GM23338 (cell line): ENCODE measurements at regions not wholly inside any gene's neighbourhood (a gene's known extent, or its start where the extent isn't known, plus 50 kb on each side); places are given as distances from the start of the nearest gene placed in this dataset.

ENCODE experiments used
- ATAC-seq: fragments of 200-7000 bp; cut with Tn5 transposase; 3 replicates; pipeline ENCODE4 v1.9.1; 2020
- DNase-seq: peaks from one replicate; pipeline ENCODE4 v3.0.0-alpha.2; 2015; ENCODE audit warnings: low spot score
- H2AFZ ChIP-seq: fragments of 200-600 bp; sonication (generic); 2 replicates; pipeline ENCODE4 v1.8.0; 2016; ENCODE audit warnings: antibody characterized with exemption, mild to moderate bottlenecking, moderate library complexity
- H3F3A ChIP-seq: fragments of 200-600 bp; sonication (generic); replicated peaks from 2 replicates; pipeline ENCODE4 v1.8.0; 2017; ENCODE audit warnings: antibody characterized with exemption, mixed run types, low read depth
- H3K27ac ChIP-seq: fragments of 200-600 bp; sonication (generic); 2 replicates; pipeline ENCODE4 v1.6.1; 2016; ENCODE audit warnings: low read depth
- H3K27me3 ChIP-seq: fragments of 200-600 bp; sonication (generic); 2 replicates; pipeline ENCODE4 v1.8.0; 2016; ENCODE audit warnings: mild to moderate bottlenecking, mixed run types, moderate library complexity; ENCODE audit not compliant: insufficient read depth
- H3K36me3 ChIP-seq: fragments of 200-600 bp; sonication (generic); 2 replicates; pipeline ENCODE4 v1.8.0; 2016; ENCODE audit warnings: mild to moderate bottlenecking; ENCODE audit not compliant: insufficient read depth
- H3K4me1 ChIP-seq: fragments of 200-600 bp; sonication (generic); 2 replicates; pipeline ENCODE4 v1.8.0; 2016; ENCODE audit warnings: mild to moderate bottlenecking, moderate library complexity; ENCODE audit not compliant: insufficient read depth
- H3K4me2 ChIP-seq: fragments of 200-600 bp; sonication (generic); 2 replicates; pipeline ENCODE4 v1.7.1; 2017; ENCODE audit warnings: mixed run types
- H3K4me3 ChIP-seq: fragments of 200-600 bp; sonication (generic); 2 replicates; pipeline ENCODE4 v1.6.1; 2016; ENCODE audit warnings: mixed run types
- H3K79me2 ChIP-seq: fragments of 200-600 bp; sonication (generic); replicated peaks from 2 replicates; pipeline ENCODE4 v1.8.0; 2017; ENCODE audit warnings: mild to moderate bottlenecking; ENCODE audit not compliant: insufficient read depth
- H3K9me2 ChIP-seq: fragments of 200-600 bp; sonication (generic); 2 replicates; pipeline ENCODE4 v1.8.0; 2017; ENCODE audit not compliant: insufficient read depth
- H4K20me1 ChIP-seq: fragments of 200-600 bp; sonication (generic); replicated peaks from 2 replicates; pipeline ENCODE4 v1.8.0; 2017; ENCODE audit warnings: mild to moderate bottlenecking; ENCODE audit not compliant: insufficient read depth
- H3K27ac Mint-ChIP-seq: 2 replicates; pipeline ENCODE4 v1.8.0; 2020; ENCODE audit warnings: inconsistent platforms, mild to moderate bottlenecking, moderate library complexity, mixed read lengths
- H3K27me3 Mint-ChIP-seq: 3 replicates; pipeline ENCODE4 v1.8.0; 2022; ENCODE audit warnings: low read depth, mild to moderate bottlenecking, moderate library complexity, mixed read lengths, inconsistent platforms; ENCODE audit not compliant: insufficient read depth, poor library complexity
- H3K36me3 Mint-ChIP-seq: 3 replicates; pipeline ENCODE4 v1.8.0; 2021; ENCODE audit warnings: low read depth, mild to moderate bottlenecking, inconsistent platforms, moderate library complexity, mixed read lengths
- H3K4me1 Mint-ChIP-seq: 3 replicates; pipeline ENCODE4 v1.8.0; 2020; ENCODE audit warnings: mild to moderate bottlenecking, inconsistent platforms, mixed read lengths
- H3K4me3 Mint-ChIP-seq: 3 replicates; pipeline ENCODE4 v1.8.0; 2021; ENCODE audit warnings: moderate library complexity, mild to moderate bottlenecking, inconsistent platforms, mixed read lengths
- H3K9me3 Mint-ChIP-seq: 3 replicates; pipeline ENCODE4 v1.8.0; 2020; ENCODE audit warnings: moderate library complexity, mild to moderate bottlenecking, inconsistent platforms, mixed read lengths
- EZH2 ChIP-seq: fragments of 200-600 bp; sonication (generic); IDR thresholded peaks from one replicate; pipeline ENCODE4 v1.8.0; 2017; ENCODE audit warnings: antibody characterized with exemption, mild to moderate bottlenecking, low read depth; ENCODE audit not compliant: unreplicated experiment
- JUNB ChIP-seq: IDR thresholded peaks from one replicate; pipeline ENCODE4 v1.6.1; 2016; ENCODE audit warnings: antibody characterized with exemption; ENCODE audit not compliant: unreplicated experiment
- REST ChIP-seq: IDR thresholded peaks from one replicate; pipeline ENCODE4 v1.6.1; 2018; ENCODE audit warnings: antibody characterized with exemption; ENCODE audit not compliant: unreplicated experiment
- ZNF114 ChIP-seq: fragments of 250-450 bp; sonication (Bioruptor Pico); IDR thresholded peaks from 2 replicates; pipeline ENCODE4 v1.5.0; 2020; ENCODE audit warnings: mild to moderate bottlenecking, moderate library complexity
- ZNF331 ChIP-seq: fragments of 250-450 bp; sonication (Bioruptor Pico); IDR thresholded peaks from 2 replicates; pipeline ENCODE4 v1.5.0; 2020; ENCODE audit warnings: low read depth, mild to moderate bottlenecking, moderate library complexity
- ZNF462 ChIP-seq: fragments of 250-450 bp; sonication (Bioruptor Pico); IDR thresholded peaks from 2 replicates; pipeline ENCODE4 v1.5.0; 2020; ENCODE audit warnings: mild to moderate bottlenecking, moderate library complexity
- TF ChIP-seq, protein P1 (sequence below): IDR thresholded peaks from 2 replicates; pipeline ENCODE4 v1.6.1; 2016; ENCODE audit warnings: antibody characterized with exemption

- TF ChIP-seq ZNF331 (no peak), JUNB (no peak), EZH2 (no peak), REST (no peak)
Measured at GRCh38 chr5:179415291-179416060, 70.2 kb upstream of the ADAMTS2 start (continued).

DNA sequence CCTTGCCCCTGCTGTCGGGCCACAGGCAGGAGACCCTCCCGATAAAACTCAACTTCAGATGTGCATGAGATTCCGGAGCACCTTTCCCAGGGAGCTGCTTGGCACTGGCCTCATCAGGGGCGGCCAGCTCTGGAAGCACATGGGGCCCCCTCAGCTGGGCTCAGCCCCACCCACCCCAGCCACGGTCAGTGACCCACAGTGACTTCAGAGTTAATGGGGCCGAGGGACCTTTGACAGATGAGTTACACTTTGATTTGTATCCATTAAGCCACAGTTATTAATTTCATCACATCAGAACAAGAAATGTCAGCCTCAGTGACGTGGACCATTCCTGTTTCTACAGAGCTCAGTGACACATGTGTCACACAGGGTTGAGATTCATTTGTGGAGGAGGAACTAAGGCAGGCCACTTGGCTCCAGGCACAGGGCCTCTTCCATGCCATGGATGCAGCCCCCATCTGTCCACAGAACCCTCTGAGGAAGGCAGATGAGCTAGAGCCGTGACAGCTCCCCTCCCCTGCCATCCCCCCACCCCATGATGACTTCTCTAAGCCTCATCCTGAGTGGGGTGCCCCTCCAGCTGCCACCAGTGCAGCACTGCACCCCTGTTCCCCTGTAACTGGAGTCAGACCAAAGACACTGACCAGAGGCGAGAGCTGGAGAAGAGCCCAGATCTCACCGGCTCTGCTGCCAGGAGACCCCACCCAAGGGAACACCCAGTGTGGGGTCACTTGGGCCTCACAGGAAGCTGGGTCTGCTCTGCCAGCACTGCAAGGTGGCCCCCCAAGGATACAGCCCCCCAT is 69.4 kb upstream of the ADAMTS2 start:
- H2AFZ ChIP-seq: no peak overlapping the region
- H4K20me1 ChIP-seq: no peaks in the 10 kb centered on the region
- no peaks in the 10 kb centered on the region; the same call in 2 of the 3 replicates for H3K4me1 Mint-ChIP-seq
- H3K4me2 ChIP-seq: no peak overlapping the region
- TF ChIP-seq ZNF462 (CRISPR knock-in tag) (no peak), ZNF331 (no peak), ZNF114 (no peak)
- TF ChIP-seq, protein P1, sequence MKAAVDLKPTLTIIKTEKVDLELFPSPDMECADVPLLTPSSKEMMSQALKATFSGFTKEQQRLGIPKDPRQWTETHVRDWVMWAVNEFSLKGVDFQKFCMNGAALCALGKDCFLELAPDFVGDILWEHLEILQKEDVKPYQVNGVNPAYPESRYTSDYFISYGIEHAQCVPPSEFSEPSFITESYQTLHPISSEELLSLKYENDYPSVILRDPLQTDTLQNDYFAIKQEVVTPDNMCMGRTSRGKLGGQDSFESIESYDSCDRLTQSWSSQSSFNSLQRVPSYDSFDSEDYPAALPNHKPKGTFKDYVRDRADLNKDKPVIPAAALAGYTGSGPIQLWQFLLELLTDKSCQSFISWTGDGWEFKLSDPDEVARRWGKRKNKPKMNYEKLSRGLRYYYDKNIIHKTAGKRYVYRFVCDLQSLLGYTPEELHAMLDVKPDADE: no peak
- no peak for DNase-seq
- H3K4me1 ChIP-seq: no peaks in the 10 kb centered on the region
- no peak overlapping the region for H3K27ac ChIP-seq
- no peaks in the 10 kb centered on the region for H3K27me3 ChIP-seq
- no peak overlapping the region for H3K27ac Mint-ChIP-seq
- H3K4me3 ChIP-seq: no peak overlapping the region
- no peak overlapping the region for H3K4me3 Mint-ChIP-seq
- H3K36me3 ChIP-seq: no peaks in the 10 kb centered on the region
- peaks cover 3% of the 10 kb centered on the region for H3K27me3 Mint-ChIP-seq
- ATAC-seq: no peak
- peaks cover 3% of the 10 kb centered on the region for H3K9me3 Mint-ChIP-seq
- H3K79me2 ChIP-seq: no peaks in the 10 kb centered on the region
- H3F3A ChIP-seq: no peaks in the 10 kb centered on the region
- H3K9me2 ChIP-seq: no peaks in the 10 kb centered on the region
- no peaks in the 10 kb centered on the region for H3K36me3 Mint-ChIP-seq
